PC-9 (cell line): ENCODE measurements at regions not wholly inside any gene's neighbourhood (a gene's known extent, or its start where the extent isn't known, plus 50 kb on each side); places are given as distances from the start of the nearest gene placed in this dataset.

Experiments
- BruUV-seq: library from RNA; stranded (reverse); fragments of 400-500 nt; replicated peaks from 2 replicates; lab custom pipeline; 2021; lab: Mats Ljungman, UMichigan
- CTCF ChIA-PET: fragments of 300-600 bp; sonication (Branson Sonifier 250); formaldehyde crosslinking; loops from one replicate; lab custom pipeline; 2022; ENCODE audit warnings: antibody characterized with exemption; lab: Charles Lee
- POLR2A ChIA-PET: fragments of 300-600 bp; sonication (Branson Sonifier 250); formaldehyde crosslinking; loops from one replicate; lab custom pipeline; 2022; ENCODE audit warnings: antibody characterized with exemption; ENCODE audit not compliant: unreplicated experiment; lab: Charles Lee
- DNase-seq, 2 experiments: peaks; one replicate each; pipeline versions ENCODE4 v3.0.0 to v3.0.0-alpha.2; 2015 to 2022; ENCODE audit warnings: mixed read lengths in 1 of 2
- H2AFZ ChIP-seq: fragments of 200-600 bp; sonication (generic); 2 replicates; pipeline ENCODE4 v1.8.1; 2017; ENCODE audit warnings: antibody characterized with exemption
- H3F3A ChIP-seq: fragments of 200-600 bp; sonication (generic); 2 replicates; pipeline ENCODE4 v1.8.1; 2017; ENCODE audit warnings: antibody characterized with exemption, mild to moderate bottlenecking, low read depth; ENCODE audit not compliant: insufficient read depth
- H3K27ac ChIP-seq: fragments of 200-600 bp; sonication (generic); 2 replicates; pipeline ENCODE4 v1.6.1; 2016; ENCODE audit warnings: mixed run types
- H3K27me3 ChIP-seq: fragments of 200-600 bp; sonication (generic); 2 replicates; pipeline ENCODE4 v1.6.1; 2016; ENCODE audit warnings: low read depth, mixed run types; ENCODE audit not compliant: insufficient read depth
- H3K36me3 ChIP-seq: fragments of 200-600 bp; sonication (generic); 2 replicates; pipeline ENCODE4 v1.6.1; 2016; ENCODE audit warnings: low read depth, mixed run types
- H3K4me1 ChIP-seq: fragments of 200-600 bp; sonication (generic); replicated peaks from 2 replicates; pipeline ENCODE4 v1.6.1; 2016; ENCODE audit warnings: mixed run types; ENCODE audit not compliant: insufficient read depth
- H3K4me2 ChIP-seq: fragments of 200-600 bp; sonication (generic); 2 replicates; pipeline ENCODE4 v1.6.1; 2017; ENCODE audit warnings: mixed run types
- H3K4me3 ChIP-seq: fragments of 200-600 bp; sonication (generic); 2 replicates; pipeline ENCODE4 v1.6.1; 2016; ENCODE audit warnings: mixed run types
- H3K79me2 ChIP-seq: fragments of 200-600 bp; sonication (generic); 2 replicates; pipeline ENCODE4 v1.6.1; 2017; ENCODE audit warnings: low read depth, mixed run types
- H3K9me2 ChIP-seq: fragments of 200-600 bp; sonication (generic); 2 replicates; pipeline ENCODE4 v1.8.1; 2017; ENCODE audit warnings: mild to moderate bottlenecking; ENCODE audit not compliant: insufficient read depth
- H3K9me3 ChIP-seq: fragments of 200-600 bp; sonication (generic); 2 replicates; pipeline ENCODE4 v1.8.1; 2016; ENCODE audit warnings: low read depth; ENCODE audit not compliant: insufficient read depth
- H4K20me1 ChIP-seq: fragments of 200-600 bp; sonication (generic); 2 replicates; pipeline ENCODE4 v1.8.1; 2017; ENCODE audit not compliant: insufficient read depth
- EZH2 ChIP-seq: fragments of 200-600 bp; sonication (generic); IDR thresholded peaks from 2 replicates; pipeline ENCODE4 v1.8.0; 2017; ENCODE audit warnings: antibody characterized with exemption, low read depth
- intact Hi-C: fragments of 100-400 bp; cut with micrococcal nuclease; formaldehyde crosslinking; loops from one replicate; pipeline ENCODE4 v1.10.0; 2022; ENCODE audit not compliant: unreplicated experiment
- TF ChIP-seq, protein P1 (sequence below): fragments of 200-600 bp; sonication (generic); conservative IDR thresholded peaks from 2 replicates; pipeline ENCODE4 v1.6.1; 2017; ENCODE audit warnings: mixed run types, antibody characterized with exemption, mild to moderate bottlenecking, moderate library complexity

DNA sequence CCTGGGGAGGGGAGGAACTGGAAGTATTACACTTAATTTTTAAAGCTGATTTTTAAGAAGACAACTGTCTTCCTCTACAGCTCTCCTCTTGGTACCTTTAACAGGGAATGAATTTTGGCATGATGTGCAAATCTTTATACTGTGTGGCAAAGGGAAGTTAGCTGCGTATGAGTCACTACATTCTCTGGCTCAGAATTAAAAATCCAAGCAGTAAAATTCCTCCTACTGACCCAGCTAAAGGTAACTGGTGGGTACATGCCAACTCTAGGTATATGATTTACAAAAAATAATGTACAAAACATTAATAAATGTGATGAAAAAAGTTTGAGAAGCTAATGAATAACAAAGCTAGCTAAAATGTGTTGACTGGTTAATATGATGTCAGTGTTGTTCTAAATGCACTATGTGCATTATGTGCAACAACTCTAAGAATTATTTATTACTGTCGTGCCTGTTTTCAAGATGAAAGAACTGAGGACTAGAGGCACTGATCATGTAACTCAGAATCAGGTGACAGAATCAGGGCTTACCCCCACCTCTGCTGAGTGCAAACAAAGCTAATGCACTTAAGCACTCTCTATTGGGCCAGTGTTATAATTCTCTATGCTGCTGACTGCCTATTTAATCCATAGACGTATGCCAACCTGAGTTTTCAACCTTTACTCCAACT, 194.7 kb upstream of the CADPS start:
- Histone ChIP-seq H3K4me1 (no peaks in the 10 kb centered on the region), H3K9me2 (no peaks in the 10 kb centered on the region), H3K36me3 (no peaks in the 10 kb centered on the region), H4K20me1 (no peaks in the 10 kb centered on the region), H3F3A (no peaks in the 10 kb centered on the region), H3K79me2 (no peaks in the 10 kb centered on the region), H3K4me3 (no peak overlapping the region), H3K9me3 (no peaks in the 10 kb centered on the region), H3K27ac (no peak overlapping the region), H2AFZ (no peak overlapping the region), H3K4me2 (no peak overlapping the region), H3K27me3 (no peaks in the 10 kb centered on the region)
- no TSS peak for BruUV-seq
- TF ChIP-seq, protein P1, sequence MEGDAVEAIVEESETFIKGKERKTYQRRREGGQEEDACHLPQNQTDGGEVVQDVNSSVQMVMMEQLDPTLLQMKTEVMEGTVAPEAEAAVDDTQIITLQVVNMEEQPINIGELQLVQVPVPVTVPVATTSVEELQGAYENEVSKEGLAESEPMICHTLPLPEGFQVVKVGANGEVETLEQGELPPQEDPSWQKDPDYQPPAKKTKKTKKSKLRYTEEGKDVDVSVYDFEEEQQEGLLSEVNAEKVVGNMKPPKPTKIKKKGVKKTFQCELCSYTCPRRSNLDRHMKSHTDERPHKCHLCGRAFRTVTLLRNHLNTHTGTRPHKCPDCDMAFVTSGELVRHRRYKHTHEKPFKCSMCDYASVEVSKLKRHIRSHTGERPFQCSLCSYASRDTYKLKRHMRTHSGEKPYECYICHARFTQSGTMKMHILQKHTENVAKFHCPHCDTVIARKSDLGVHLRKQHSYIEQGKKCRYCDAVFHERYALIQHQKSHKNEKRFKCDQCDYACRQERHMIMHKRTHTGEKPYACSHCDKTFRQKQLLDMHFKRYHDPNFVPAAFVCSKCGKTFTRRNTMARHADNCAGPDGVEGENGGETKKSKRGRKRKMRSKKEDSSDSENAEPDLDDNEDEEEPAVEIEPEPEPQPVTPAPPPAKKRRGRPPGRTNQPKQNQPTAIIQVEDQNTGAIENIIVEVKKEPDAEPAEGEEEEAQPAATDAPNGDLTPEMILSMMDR = no peak
- TF ChIP-seq EZH2 = no peak
- POLR2A ChIA-PET = no interaction called here
- intact Hi-C loops = no loop called here
- CTCF ChIA-PET = no interaction called here
- no peak for DNase-seq

DNA sequence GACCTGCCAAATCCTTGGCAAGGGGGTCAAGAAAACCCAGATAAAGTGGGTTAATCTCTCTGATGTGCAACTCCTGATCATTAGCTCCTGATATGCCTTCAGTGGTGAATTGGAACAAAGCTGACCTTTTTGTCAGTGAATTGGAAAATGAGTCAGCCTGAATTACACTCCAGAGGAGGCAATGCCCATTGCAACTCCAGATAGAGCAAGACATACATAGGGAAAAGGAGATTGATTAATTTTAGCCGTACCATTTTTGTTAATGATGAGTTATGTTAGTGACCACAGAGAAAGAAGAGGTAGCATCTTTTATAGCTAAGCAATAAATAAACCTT, 195.2 kb upstream of the CADPS start:
- Histone ChIP-seq H2AFZ (no peak overlapping the region), H3K9me3 (no peaks in the 10 kb centered on the region), H3F3A (no peaks in the 10 kb centered on the region), H3K27ac (no peak overlapping the region), H3K9me2 (no peaks in the 10 kb centered on the region), H3K79me2 (no peaks in the 10 kb centered on the region), H3K4me2 (no peak overlapping the region), H4K20me1 (no peaks in the 10 kb centered on the region), H3K4me3 (no peak overlapping the region), H3K27me3 (no peaks in the 10 kb centered on the region), H3K4me1 (no peaks in the 10 kb centered on the region), H3K36me3 (no peaks in the 10 kb centered on the region)
- DNase-seq = no peak
- TF ChIP-seq EZH2 = no peak
- TF ChIP-seq, protein P1 = no peak
- CTCF ChIA-PET = no interaction called here
- intact Hi-C loops = no loop called here
- BruUV-seq = no TSS peak
- POLR2A ChIA-PET = no interaction called here

DNA sequence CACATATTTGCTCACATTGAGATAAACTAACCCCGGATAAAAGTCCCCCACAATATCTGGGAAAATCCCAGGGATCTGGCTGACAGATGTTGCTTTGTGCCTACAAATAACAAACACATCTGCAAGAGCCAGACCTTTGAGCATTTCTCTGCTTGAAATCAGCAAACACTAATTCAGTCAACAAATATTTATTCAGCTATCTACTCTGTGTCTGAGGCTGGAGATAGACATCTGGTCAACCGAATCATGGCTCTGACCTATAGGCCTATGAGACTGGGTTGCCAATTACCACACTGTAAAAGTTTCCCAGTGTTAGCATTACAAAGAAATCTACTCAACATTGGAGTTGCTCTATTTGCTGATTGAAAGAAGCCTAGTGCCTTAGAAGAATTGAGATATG, 201.1 kb upstream of the CADPS start:
- H3K36me3 ChIP-seq = no peaks in the 10 kb centered on the region
- no peak overlapping the region for H2AFZ ChIP-seq
- H3K27me3 ChIP-seq = no peaks in the 10 kb centered on the region
- CTCF ChIA-PET = no interaction called here
- H3K27ac ChIP-seq = no peak overlapping the region
- H4K20me1 ChIP-seq = no peaks in the 10 kb centered on the region
- H3K4me2 ChIP-seq = no peak overlapping the region
- H3K79me2 ChIP-seq = no peaks in the 10 kb centered on the region
- TF ChIP-seq EZH2 = no peak
- TF ChIP-seq, protein P1 = no peak
- H3K4me1 ChIP-seq = no peaks in the 10 kb centered on the region
- intact Hi-C loops = no loop called here
- no peak overlapping the region for H3K4me3 ChIP-seq
- POLR2A ChIA-PET = no interaction called here
- H3F3A ChIP-seq = no peaks in the 10 kb centered on the region
- BruUV-seq = no TSS peak
- H3K9me2 ChIP-seq = no peaks in the 10 kb centered on the region
- H3K9me3 ChIP-seq = no peaks in the 10 kb centered on the region
- DNase-seq = no peak
